ENCODE measurements at regions not wholly inside any gene's neighbourhood (a gene's known extent, or its start where the extent isn't known, plus 50 kb on each side); places are given as distances from the start of the nearest gene placed in this dataset.

DNA sequence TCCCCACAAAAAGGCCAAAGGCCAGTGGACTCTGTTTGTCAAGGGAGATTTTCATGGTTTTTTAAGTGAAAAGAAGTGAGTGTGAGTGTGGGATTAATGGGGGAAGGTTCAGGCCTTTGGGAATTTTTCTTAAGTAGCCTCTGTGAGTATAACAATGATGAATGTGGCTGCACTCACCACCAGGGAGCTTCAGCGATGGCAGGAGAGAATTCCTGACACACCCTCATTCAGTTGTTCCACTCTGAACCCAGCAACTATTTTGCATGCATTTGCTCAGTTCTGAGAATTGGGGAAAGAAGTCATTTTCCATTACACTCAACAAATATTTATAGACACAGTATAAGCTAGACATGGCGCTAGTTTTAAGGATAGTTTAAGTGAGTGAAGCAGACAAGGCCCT, 117.9 kb downstream of the CCNA1 start:
- Mint-ChIP-seq H3K9me3 (ENCODE audit: unreplicated experiment) (no peaks in the 10 kb centered on the region), H3K27me3 (ENCODE audit: insufficient read depth, unreplicated experiment) (peaks cover 2% of the 10 kb centered on the region), H3K27ac (ENCODE audit: unreplicated experiment) (no peak overlapping the region), H3K4me3 (ENCODE audit: unreplicated experiment) (no peak overlapping the region), H3K4me1 (ENCODE audit: low read depth, unreplicated experiment) (no peaks in the 10 kb centered on the region), H3K36me3 (ENCODE audit: insufficient read depth, unreplicated experiment) (no peaks in the 10 kb centered on the region)
- TF ChIP-seq, protein P1, sequence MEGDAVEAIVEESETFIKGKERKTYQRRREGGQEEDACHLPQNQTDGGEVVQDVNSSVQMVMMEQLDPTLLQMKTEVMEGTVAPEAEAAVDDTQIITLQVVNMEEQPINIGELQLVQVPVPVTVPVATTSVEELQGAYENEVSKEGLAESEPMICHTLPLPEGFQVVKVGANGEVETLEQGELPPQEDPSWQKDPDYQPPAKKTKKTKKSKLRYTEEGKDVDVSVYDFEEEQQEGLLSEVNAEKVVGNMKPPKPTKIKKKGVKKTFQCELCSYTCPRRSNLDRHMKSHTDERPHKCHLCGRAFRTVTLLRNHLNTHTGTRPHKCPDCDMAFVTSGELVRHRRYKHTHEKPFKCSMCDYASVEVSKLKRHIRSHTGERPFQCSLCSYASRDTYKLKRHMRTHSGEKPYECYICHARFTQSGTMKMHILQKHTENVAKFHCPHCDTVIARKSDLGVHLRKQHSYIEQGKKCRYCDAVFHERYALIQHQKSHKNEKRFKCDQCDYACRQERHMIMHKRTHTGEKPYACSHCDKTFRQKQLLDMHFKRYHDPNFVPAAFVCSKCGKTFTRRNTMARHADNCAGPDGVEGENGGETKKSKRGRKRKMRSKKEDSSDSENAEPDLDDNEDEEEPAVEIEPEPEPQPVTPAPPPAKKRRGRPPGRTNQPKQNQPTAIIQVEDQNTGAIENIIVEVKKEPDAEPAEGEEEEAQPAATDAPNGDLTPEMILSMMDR (IDR thresholded peaks at IDR 0.05; ENCODE audit: insufficient read depth in 1 of 2, low read depth in 1 of 2, low read length in 1 of 2, severe bottlenecking in 1 of 2, unreplicated experiment in 1 of 2): no peak
- ChIA-PET CTCF (no interaction called here), POLR2A (no interaction called here)
- Histone ChIP-seq H3K36me3 (ENCODE audit: control insufficient read depth, insufficient read depth, low read length) (no peaks in the 10 kb centered on the region), H3K4me3 (ENCODE audit: low read depth, low read length) (no peak overlapping the region), H3K27me3 (replicated peaks; ENCODE audit: control insufficient read depth, insufficient read depth, low read length) (no peaks in the 10 kb centered on the region), H3K4me1 (no peaks in the 10 kb centered on the region), H3K9me3 (no peaks in the 10 kb centered on the region)
- no peak for DNase-seq
- intact Hi-C loops (cut with micrococcal nuclease; ENCODE audit: unreplicated experiment): no loop called here
- BruUV-seq (replicated peaks): no TSS peak

DNA sequence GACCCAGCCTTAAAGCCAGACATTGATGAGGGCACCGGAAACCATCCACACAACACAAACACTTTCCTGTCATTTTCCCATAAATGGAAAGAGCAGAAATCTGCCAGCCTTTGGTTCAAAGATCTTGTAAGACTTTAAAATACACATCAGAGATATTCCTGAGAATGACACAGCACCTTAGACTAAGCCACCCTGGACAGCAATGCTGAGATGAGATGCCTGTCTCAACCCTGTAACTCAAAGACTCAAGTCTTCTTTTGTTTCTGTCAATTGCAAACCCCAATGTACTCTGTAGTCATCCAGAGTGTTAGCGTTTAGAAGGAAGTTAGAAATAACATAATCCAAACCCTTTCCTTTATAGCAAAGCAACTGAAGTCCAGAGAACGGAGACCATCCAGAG, 119.2 kb downstream of the CCNA1 start:
- H3K36me3 ChIP-seq (ENCODE audit: control insufficient read depth, insufficient read depth, low read length): no peaks in the 10 kb centered on the region
- peaks cover 2% of the 10 kb centered on the region for H3K27me3 Mint-ChIP-seq (ENCODE audit: insufficient read depth, unreplicated experiment)
- H3K27ac Mint-ChIP-seq (ENCODE audit: unreplicated experiment): no peak overlapping the region
- H3K4me1 Mint-ChIP-seq (ENCODE audit: low read depth, unreplicated experiment): no peaks in the 10 kb centered on the region
- H3K4me1 ChIP-seq: no peaks in the 10 kb centered on the region
- no peaks in the 10 kb centered on the region for H3K36me3 Mint-ChIP-seq (ENCODE audit: insufficient read depth, unreplicated experiment)
- no peak overlapping the region for H3K4me3 ChIP-seq (ENCODE audit: low read depth, low read length)
- BruUV-seq (replicated peaks): no TSS peak
- ChIA-PET POLR2A (no interaction called here), CTCF (no interaction called here)
- intact Hi-C loops (cut with micrococcal nuclease; ENCODE audit: unreplicated experiment): no loop called here
- TF ChIP-seq, protein P1 (IDR thresholded peaks at IDR 0.05; ENCODE audit: insufficient read depth in 1 of 2, low read depth in 1 of 2, low read length in 1 of 2, severe bottlenecking in 1 of 2, unreplicated experiment in 1 of 2): no peak
- DNase-seq: no peak
- no peaks in the 10 kb centered on the region for H3K9me3 Mint-ChIP-seq (ENCODE audit: unreplicated experiment)
- no peaks in the 10 kb centered on the region for H3K9me3 ChIP-seq
- no peak overlapping the region for H3K4me3 Mint-ChIP-seq (ENCODE audit: unreplicated experiment)
- H3K27me3 ChIP-seq (replicated peaks; ENCODE audit: control insufficient read depth, insufficient read depth, low read length): no peaks in the 10 kb centered on the region

DNA sequence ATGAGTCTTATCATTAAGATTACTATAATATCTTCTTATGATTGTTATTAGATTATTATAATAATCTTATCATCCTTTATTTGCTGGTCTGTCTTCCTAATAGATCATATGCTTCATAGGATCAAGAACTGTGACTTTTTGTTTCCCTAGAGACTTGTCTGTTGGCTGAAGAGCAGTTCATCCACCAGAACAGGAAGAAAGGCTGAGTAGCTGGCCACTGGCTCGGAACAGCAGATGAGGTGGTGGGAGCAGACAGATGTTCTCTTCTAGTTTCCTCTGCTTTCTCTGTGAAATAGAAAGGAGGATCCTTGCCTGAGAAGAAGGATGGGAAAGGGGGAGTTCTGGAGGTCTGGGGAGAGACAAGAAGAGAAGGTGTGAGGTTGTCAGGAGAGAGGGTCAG, 120.0 kb downstream of the CCNA1 start:
- BruUV-seq (replicated peaks): no TSS peak
- Histone ChIP-seq H3K36me3 (ENCODE audit: control insufficient read depth, insufficient read depth, low read length) (no peaks in the 10 kb centered on the region), H3K27me3 (replicated peaks; ENCODE audit: control insufficient read depth, insufficient read depth, low read length) (no peaks in the 10 kb centered on the region), H3K9me3 (no peaks in the 10 kb centered on the region), H3K4me1 (no peaks in the 10 kb centered on the region), H3K4me3 (ENCODE audit: low read depth, low read length) (no peak overlapping the region)
- POLR2A ChIA-PET: no interaction called here
- Mint-ChIP-seq H3K27ac (ENCODE audit: unreplicated experiment) (no peak overlapping the region), H3K27me3 (ENCODE audit: insufficient read depth, unreplicated experiment) (peaks cover 2% of the 10 kb centered on the region), H3K4me1 (ENCODE audit: low read depth, unreplicated experiment) (no peaks in the 10 kb centered on the region), H3K4me3 (ENCODE audit: unreplicated experiment) (no peak overlapping the region), H3K36me3 (ENCODE audit: insufficient read depth, unreplicated experiment) (no peaks in the 10 kb centered on the region), H3K9me3 (ENCODE audit: unreplicated experiment) (no peaks in the 10 kb centered on the region)
- no peak for DNase-seq
- TF ChIP-seq, protein P1 (IDR thresholded peaks at IDR 0.05; ENCODE audit: insufficient read depth in 1 of 2, low read depth in 1 of 2, low read length in 1 of 2, severe bottlenecking in 1 of 2, unreplicated experiment in 1 of 2): no peak
- CTCF ChIA-PET: no interaction called here
- intact Hi-C loops (cut with micrococcal nuclease; ENCODE audit: unreplicated experiment): no loop called here
